Activated naive CD8-positive, alpha-beta T cell treated with anti-CD3 and anti-CD28 coated beads for 36 hours (primary cell): ENCODE measurements at regions not wholly inside any gene's neighbourhood (a gene's known extent, or its start where the extent isn't known, plus 50 kb on each side); places are given as distances from the start of the nearest gene placed in this dataset.
"Not testable (repeated sequence)": the region's sequence is repeated elsewhere in the genome, so short reads cannot be mapped to it uniquely, and the experiment has no call there.

Experiments used
- DNase-seq: peaks from one replicate; pipeline ENCODE4 v3.0.0; 2021
- H3K27ac Mint-ChIP-seq: one replicate; pipeline ENCODE4 v1.8.0; 2022; ENCODE audit warnings: mild to moderate bottlenecking, moderate library complexity, mixed read lengths
- H3K27me3 Mint-ChIP-seq: one replicate; pipeline ENCODE4 v1.8.0; 2022; ENCODE audit warnings: mild to moderate bottlenecking, mixed read lengths
- H3K36me3 Mint-ChIP-seq: one replicate; pipeline ENCODE4 v1.8.0; 2021; ENCODE audit warnings: mild to moderate bottlenecking, mixed read lengths
- H3K4me1 Mint-ChIP-seq: one replicate; pipeline ENCODE4 v1.8.0; 2021; ENCODE audit warnings: mixed read lengths
- H3K4me3 Mint-ChIP-seq: one replicate; pipeline ENCODE4 v1.8.0; 2022; ENCODE audit warnings: mild to moderate bottlenecking, moderate library complexity, mixed read lengths
- H3K9me3 Mint-ChIP-seq: one replicate; pipeline ENCODE4 v1.8.0; 2022; ENCODE audit warnings: mixed read lengths

DNA sequence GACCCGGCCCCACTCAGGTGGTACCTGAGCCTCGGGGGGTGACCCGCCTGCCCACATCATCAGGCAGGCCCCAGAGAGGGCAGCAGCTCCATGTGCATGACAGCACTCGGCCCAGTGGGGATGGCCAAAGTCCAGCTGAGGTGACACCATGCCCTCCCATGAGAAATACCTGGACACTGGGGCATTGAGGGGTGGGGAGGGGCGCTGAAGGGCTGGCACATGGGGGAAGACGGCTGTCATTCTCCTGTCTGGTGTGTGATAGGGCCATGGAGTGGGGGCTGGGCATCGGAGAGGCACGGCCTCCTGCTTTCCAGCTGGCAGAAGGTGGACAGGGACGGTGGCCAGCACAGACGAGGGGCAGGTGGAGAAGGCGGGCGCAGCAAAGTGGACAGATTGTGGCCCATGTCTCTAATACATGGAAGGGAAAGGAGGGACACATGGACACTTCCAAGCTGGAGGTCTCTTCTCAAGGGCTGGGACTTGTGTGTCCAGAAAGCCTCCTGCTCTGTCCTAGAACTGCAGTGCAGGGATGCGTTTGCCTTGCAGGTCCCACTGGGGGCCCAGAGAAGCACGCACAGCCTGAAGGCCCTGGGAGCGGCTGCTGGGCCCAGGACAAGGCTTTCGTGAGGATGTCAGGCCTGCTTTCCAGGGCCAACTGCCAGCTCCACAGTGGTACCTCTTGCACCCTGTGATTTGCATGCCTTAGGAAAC, 302.2 kb downstream of the NDUFA10 start:
- Mint-ChIP-seq H3K36me3 (no peaks in the 10 kb centered on the region), H3K9me3 (no peaks in the 10 kb centered on the region), H3K4me3 (no peak overlapping the region), H3K27ac (no peak overlapping the region), H3K4me1 (no peaks in the 10 kb centered on the region), H3K27me3 (no peaks in the 10 kb centered on the region)
- no peak for DNase-seq

DNA sequence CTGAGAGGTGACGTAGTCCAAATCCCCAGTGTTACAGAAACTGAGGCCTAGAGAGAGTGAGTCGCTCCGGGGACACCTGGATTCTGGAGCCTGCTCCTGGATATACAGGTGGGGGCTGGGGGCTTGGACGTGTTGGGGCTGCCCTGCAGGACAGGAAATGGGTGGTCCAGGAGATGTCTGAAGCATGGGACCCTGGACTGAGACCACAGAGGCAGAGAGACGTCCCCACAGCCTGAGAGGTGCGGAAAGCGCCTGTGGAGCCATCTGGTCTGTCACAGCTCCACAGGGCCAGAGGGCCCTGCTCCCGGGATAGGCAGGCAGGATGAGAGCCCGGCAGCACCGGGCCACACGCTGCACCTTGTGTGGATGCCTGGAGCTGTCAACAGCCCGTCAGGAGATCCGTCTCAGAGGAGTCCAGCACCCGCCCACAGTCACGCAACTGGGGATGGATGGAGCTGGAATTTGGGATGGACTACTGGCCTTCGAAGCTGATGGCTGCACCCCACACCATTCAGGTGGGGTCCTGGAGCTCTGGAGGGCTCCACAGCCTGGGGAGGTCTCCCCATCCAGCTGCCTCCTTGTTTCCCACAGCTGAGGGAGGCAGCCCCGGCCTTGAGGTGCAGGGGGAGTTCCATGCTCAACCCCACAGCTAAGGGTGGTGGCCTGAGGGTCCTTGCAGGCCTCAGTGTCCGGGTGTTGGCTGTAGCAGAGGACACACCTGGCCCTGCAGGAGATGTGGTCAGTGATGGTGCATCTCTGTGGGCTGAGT, 303.0 kb downstream of the NDUFA10 start:
- Mint-ChIP-seq H3K36me3 (no peaks in the 10 kb centered on the region), H3K4me3 (no peak overlapping the region), H3K4me1 (no peaks in the 10 kb centered on the region), H3K9me3 (no peaks in the 10 kb centered on the region), H3K27ac (no peak overlapping the region), H3K27me3 (no peaks in the 10 kb centered on the region)
- DNase-seq = no peak

DNA sequence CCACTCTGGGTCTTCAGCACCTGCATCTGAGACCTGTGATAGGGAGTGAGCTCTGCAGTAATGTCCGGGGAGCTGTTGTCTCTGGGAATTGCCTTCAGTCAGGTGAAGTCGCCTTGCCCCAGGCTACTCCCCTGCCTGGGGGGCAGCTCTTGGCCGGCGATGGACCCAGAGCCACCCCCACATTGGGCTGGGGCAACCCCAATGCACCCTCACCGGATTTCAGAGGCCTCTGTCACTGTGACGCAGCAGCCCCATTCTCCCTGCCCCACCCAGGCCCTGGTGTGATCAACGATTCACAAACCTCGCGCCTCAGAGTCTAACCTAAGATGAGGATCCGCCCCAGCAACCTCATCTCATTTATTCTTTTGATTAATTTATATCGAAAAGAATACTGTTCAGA, 303.6 kb downstream of the NDUFA10 start:
- H3K9me3 Mint-ChIP-seq = no peaks in the 10 kb centered on the region
- DNase-seq = no peak
- H3K4me3 Mint-ChIP-seq = no peak overlapping the region
- no peaks in the 10 kb centered on the region for H3K27me3 Mint-ChIP-seq
- H3K27ac Mint-ChIP-seq = no peak overlapping the region
- no peaks in the 10 kb centered on the region for H3K4me1 Mint-ChIP-seq
- H3K36me3 Mint-ChIP-seq = no peaks in the 10 kb centered on the region

DNA sequence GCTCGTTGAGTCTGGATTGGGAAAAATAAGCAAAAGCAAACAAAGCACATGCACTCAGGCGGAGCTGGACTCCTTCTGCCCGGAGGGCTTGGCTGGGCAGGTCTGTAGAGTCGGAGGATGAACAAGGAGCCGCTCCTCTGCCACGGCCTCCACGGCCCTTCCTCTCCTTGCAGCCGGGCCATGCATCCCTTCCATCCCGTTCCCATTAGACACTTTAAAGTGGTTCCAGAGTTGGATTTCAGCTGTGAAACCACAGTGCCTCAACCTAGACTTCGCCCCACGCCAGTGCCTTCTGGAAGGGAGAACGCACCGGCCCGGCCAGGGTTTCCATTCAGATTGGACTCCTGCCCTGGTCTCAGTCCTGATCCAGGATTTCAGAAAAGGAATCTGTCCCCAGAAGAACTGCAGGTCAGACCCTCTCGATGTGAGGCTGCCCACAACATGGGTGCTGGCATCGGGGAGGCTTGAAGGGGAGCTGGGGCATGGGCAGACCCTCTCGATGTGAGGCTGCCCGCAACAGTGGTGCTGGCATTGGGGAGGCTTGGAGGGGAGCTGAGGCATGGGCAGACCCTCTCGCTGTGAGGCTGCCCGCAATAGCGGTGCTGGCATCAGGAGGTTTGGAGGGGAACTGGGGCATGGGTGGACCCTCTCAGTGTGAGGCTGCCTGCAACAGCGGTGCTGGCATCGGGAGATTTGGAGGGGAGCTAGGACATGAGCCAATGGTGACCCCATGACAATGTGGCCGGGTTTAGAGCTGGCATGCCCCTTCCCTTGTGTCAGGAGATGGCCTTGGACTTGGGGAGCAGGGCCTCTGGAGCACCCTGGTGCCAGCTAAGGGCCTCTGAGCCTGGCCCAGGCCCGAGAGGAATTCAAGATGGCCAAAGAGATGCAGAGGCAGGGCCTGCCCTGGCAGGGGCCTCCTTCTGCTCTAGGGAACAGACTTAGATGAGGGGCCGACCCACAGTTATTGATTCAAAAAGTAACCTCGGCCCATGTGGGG, 304.5 kb downstream of the NDUFA10 start:
- H3K4me3 Mint-ChIP-seq = no peak overlapping the region
- H3K9me3 Mint-ChIP-seq = peaks cover 1% of the 10 kb centered on the region
- no peaks in the 10 kb centered on the region for H3K27me3 Mint-ChIP-seq
- H3K4me1 Mint-ChIP-seq = no peaks in the 10 kb centered on the region
- no peaks in the 10 kb centered on the region for H3K36me3 Mint-ChIP-seq
- DNase-seq = no peak
- no peak overlapping the region for H3K27ac Mint-ChIP-seq

DNA sequence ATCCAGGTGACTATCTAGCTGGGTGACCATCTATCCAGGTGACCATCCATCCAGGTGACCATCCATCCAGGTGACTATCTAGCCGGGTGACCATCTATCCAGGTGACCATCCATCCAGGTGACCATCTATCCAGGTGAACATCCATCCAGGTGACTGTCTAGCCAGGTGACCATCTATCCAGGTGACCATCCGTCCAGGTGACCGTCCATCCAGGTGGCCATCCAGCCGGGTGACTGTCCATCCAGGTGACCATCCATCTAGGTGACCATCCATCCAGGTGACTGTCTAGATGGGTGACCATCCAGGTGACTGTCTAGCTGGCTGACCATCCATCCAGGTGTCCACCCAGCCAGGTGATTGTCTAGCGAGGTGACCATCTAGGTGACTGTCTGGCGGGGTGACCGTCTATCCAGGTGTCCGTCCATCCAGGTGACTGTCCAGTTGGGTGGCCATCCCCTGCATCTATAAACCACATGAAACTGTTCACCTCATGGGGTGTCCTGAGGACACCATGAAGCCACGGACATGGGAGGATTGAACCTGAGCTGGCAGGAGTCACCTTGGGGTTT, 305.3 kb downstream of the NDUFA10 start:
- H3K27me3 Mint-ChIP-seq = no peaks in the 10 kb centered on the region
- no peak overlapping the region for H3K27ac Mint-ChIP-seq
- H3K4me3 Mint-ChIP-seq = no peak overlapping the region
- no peaks in the 10 kb centered on the region for H3K36me3 Mint-ChIP-seq
- no peaks in the 10 kb centered on the region for H3K4me1 Mint-ChIP-seq
- peaks cover 5% of the 10 kb centered on the region for H3K9me3 Mint-ChIP-seq
- no peak for DNase-seq

DNA sequence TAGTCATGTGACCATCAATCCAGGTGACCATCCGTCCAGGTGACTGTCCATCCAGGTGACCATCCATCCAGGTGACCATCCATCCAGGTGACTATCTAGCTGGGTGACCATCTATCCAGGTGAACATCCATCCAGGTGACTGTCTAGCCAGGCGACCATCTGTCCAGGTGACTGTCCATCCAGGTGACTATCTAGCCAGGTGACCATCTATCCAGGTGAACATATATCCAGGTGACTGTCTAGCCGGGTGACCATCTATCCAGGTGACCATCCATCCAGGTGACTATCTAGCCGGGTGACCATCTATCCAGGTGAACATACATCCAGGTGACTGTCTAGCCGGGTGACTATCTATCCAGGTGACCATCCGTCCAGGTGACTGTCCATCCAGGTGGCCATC, 306.2 kb downstream of the NDUFA10 start:
- not testable (repeated sequence) for H3K4me1 Mint-ChIP-seq, DNase-seq

DNA sequence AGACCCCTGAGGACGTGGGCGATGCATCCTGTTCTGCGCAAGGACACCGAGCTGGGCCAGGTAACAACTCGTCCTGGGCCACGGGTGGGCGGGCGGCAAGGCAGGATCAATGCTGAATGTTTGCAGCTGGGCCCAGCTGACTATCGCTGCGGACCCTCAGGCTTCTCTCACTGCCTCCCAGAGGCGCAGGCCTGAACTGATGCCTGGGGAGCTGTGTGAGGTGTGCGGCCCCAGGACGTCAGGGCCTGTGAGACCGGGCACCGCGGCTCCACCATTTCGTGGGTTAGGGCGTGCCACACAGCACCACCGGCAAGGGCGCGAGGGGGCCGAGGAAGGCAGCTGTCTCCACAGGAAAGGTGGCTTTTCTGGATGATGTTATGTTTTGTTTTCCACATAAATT, 307.4 kb downstream of the NDUFA10 start:
- peaks cover 13% of the 10 kb centered on the region for H3K9me3 Mint-ChIP-seq
- H3K4me3 Mint-ChIP-seq = no peak overlapping the region
- no peak overlapping the region for H3K27ac Mint-ChIP-seq
- peaks cover 4% of the 10 kb centered on the region for H3K36me3 Mint-ChIP-seq
- H3K27me3 Mint-ChIP-seq = no peaks in the 10 kb centered on the region
- DNase-seq = no peak
- no peaks in the 10 kb centered on the region for H3K4me1 Mint-ChIP-seq

More for the DNA sequence above, 306.2 kb downstream of the NDUFA10 start:
- H3K9me3 Mint-ChIP-seq = peaks cover 11% of the 10 kb centered on the region
- H3K27me3 Mint-ChIP-seq, H3K27ac Mint-ChIP-seq, H3K36me3 Mint-ChIP-seq, H3K4me3 Mint-ChIP-seq: not testable (repeated sequence)

DNA sequence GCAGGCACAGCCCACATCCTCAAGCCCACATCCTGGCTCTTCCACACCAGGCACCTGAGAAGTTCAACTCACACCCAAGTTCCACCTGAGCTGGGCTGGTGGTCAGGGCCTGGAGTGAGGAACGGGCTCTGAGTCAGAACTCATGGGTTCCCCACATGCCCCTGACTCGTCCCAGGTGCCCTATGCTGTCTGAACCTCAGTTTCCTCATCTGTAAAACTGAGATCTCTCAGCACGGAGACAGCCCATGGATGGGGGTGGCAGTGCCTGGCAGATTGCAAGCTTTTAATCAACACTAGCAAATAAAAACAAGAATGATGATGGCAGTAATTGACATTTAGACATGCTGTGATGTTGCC, 307.8 kb downstream of the NDUFA10 start:
- DNase-seq = no peak
- Mint-ChIP-seq H3K27ac (no peak overlapping the region), H3K9me3 (peaks cover 15% of the 10 kb centered on the region), H3K4me3 (no peak overlapping the region), H3K27me3 (no peaks in the 10 kb centered on the region), H3K4me1 (no peaks in the 10 kb centered on the region), H3K36me3 (peaks cover 4% of the 10 kb centered on the region)

DNA sequence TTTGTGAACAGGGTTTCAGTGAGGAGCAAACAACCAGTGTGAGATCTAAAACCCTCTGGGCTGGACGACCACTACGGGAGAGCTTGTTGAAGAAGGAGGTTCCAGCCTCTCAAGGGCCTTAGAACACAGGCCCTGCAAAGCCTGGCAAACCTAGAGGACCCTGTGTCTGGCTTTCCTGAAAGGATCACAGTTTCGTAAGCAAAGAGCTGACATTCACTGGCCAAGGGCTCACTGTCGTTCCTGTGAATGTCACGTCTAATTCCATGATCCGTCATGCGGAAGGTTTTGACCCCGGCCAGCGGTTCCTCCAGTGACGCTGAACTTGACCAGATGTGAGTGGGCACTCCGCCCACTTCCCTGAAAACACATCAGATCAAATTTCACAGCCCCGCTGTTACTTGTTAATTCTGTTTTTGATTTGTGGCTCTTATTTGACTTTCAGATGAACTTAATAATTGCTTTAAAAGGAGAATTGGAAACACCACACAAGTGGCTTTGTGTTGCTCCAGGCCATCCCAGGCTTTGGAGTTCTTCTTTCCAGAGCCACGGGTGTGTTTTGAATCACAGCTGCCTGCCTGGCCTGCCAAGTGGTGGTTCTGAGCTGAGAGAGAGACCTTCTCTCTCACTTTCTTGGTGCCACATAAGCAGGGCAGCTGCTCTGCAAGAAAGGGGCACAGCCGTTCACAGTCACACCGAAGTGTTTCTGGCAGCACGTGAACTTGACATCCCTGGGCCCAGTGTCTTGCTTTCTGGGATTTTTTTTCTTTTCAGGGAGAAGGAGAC, 308.4 kb downstream of the NDUFA10 start:
- DNase-seq = no peak
- Mint-ChIP-seq H3K4me1 (no peaks in the 10 kb centered on the region), H3K36me3 (peaks cover 4% of the 10 kb centered on the region), H3K4me3 (no peak overlapping the region), H3K9me3 (peaks cover 15% of the 10 kb centered on the region), H3K27ac (no peak overlapping the region), H3K27me3 (no peaks in the 10 kb centered on the region)

DNA sequence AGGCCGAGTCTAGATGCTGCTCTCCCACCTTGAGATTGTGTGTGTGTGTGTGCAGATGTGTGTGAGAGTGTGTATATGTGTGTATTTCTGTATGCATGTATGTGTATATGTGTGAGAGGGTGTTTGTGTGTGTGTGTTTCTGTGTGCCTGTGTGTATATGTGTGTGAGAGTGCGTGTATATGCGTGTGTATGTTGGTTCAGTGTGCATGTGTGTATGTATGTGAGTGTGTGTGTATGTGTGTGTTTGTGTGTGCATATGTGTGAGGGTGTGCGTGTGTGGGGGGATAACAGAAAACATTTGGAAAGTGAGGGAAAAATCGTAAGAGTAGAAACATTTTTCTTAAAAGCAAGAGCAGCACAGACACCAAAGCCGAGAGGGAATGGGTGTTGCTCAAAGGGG, 309.1 kb downstream of the NDUFA10 start:
- H3K27me3 Mint-ChIP-seq = no peaks in the 10 kb centered on the region
- H3K4me3 Mint-ChIP-seq = no peak overlapping the region
- H3K36me3 Mint-ChIP-seq = peaks cover 4% of the 10 kb centered on the region
- DNase-seq = no peak
- H3K9me3 Mint-ChIP-seq = peaks cover 17% of the 10 kb centered on the region
- H3K27ac Mint-ChIP-seq = no peak overlapping the region
- no peaks in the 10 kb centered on the region for H3K4me1 Mint-ChIP-seq

DNA sequence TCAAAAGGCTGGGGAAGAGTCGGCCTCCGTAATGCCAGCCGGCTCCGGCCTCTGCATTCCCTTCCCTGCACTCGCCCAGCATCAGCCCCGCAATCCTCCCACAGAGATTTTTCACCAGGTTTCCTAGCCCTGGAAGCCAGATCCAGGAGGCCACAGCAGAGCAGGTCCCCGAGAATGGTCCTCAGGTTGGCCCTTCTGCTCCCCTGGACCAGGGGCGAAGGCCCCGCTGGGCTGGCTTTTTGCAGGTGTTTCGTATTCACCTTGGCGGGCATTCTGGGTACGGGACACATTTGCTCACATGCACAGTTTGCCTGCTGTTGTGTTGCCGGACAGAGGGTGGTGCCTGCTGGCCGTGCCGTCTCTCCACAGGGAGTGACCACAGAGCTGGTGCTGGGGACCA, 309.5 kb downstream of the NDUFA10 start:
- Mint-ChIP-seq H3K36me3 (peaks cover 4% of the 10 kb centered on the region), H3K4me1 (no peaks in the 10 kb centered on the region), H3K4me3 (no peak overlapping the region), H3K27me3 (no peaks in the 10 kb centered on the region), H3K9me3 (peaks cover 17% of the 10 kb centered on the region), H3K27ac (no peak overlapping the region)
- no peak for DNase-seq

DNA sequence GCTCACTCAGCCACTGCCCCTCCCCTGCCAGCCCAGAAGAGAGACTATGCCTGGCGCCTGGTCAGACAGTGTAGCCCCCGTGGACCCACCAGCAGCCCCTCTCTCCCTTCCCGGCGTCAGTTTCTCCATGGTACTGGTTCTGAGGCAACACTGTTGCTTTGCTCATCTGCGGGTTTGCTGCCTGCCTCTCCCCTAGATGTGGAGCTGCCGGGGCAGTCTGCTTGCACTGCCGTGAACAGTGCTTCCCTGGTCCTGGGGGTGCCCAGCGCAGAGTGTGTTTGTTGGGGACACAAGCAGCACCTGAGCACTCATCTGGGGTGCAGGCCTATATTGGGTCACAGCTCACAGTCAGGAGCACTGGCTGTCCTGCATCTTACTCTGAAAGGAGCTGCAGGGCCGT, 309.9 kb downstream of the NDUFA10 start:
- DNase-seq = no peak
- H3K4me1 Mint-ChIP-seq = no peaks in the 10 kb centered on the region
- H3K27ac Mint-ChIP-seq = no peak overlapping the region
- peaks cover 4% of the 10 kb centered on the region for H3K36me3 Mint-ChIP-seq
- no peak overlapping the region for H3K4me3 Mint-ChIP-seq
- peaks cover 17% of the 10 kb centered on the region for H3K9me3 Mint-ChIP-seq
- H3K27me3 Mint-ChIP-seq = no peaks in the 10 kb centered on the region

DNA sequence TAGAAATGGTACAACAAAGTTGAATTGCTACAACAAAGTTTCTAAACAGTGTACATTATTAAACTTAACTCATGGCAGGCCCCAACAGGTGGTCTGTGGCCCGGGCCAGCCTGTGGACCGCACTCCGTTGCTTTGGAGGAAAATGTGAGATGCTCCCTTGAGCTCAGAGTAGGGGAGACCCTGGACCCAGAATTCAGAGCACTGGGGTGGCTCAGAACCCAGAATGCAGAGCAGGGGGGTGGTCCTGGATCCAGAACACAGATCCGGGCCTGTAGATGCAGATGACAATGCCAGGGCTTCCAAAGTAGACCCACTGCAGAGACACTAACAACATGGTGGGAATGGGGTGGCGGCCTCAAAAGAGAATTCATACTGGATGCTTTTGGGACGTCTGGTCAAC, 311.0 kb downstream of the NDUFA10 start:
- H3K27me3 Mint-ChIP-seq = no peaks in the 10 kb centered on the region
- peaks cover 17% of the 10 kb centered on the region for H3K9me3 Mint-ChIP-seq
- H3K4me3 Mint-ChIP-seq = no peak overlapping the region
- no peaks in the 10 kb centered on the region for H3K4me1 Mint-ChIP-seq
- no peak overlapping the region for H3K27ac Mint-ChIP-seq
- H3K36me3 Mint-ChIP-seq = peaks cover 4% of the 10 kb centered on the region
- DNase-seq = no peak

DNA sequence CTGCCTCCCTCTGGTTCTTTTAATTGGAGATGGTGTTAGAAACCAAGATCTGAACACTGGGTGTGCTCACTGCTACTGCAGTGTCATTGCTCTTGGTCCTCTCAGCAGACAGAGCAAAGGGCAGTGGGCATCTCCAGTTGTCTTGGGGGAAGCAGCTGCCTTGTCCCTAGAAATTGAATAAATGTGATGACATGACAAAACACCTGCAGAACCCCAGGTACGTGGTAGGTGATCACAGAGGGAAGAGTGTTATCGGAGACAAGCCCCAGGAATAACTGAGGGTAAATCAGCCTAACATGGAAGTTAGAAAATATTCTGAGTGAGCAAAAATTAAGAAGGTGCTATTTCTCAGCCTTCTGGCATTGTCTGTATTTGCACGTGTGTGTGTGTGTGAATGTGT, 311.9 kb upstream of the HDAC4 start:
- Mint-ChIP-seq H3K36me3 (peaks cover 4% of the 10 kb centered on the region), H3K4me1 (no peaks in the 10 kb centered on the region), H3K4me3 (no peak overlapping the region), H3K27me3 (peaks cover under 1% of the 10 kb centered on the region), H3K27ac (no peak overlapping the region), H3K9me3 (peaks cover 17% of the 10 kb centered on the region)
- no peak for DNase-seq
